HepG2 (cell line): ENCODE measurements at regions not wholly inside any gene's neighbourhood (a gene's known extent, or its start where the extent isn't known, plus 50 kb on each side); places are given as distances from the start of the nearest gene placed in this dataset.

ENCODE experiments used
- ATAC-seq: fragments of 200-7000 bp; cut with Tn5 transposase; 3 replicates; pipeline ENCODE4 v1.9.1; 2020; ENCODE audit warnings: mild to moderate bottlenecking, moderate library complexity
- BruUV-seq: library from RNA; stranded (reverse); fragments of 400-500 nt; replicated peaks from 2 replicates; lab custom pipeline; 2021; lab: Mats Ljungman, UMichigan
- CTCF ChIA-PET: fragments of 300-600 bp; formaldehyde crosslinking; extraction: SDS; loops from one replicate; lab custom pipeline; 2021; ENCODE audit warnings: low total read pairs, inconsistent platforms, low intra/inter-chr PET ratio; lab: Yijun Ruan, JAX
- POLR2A ChIA-PET: fragments of 350-600 bp; sonication (Branson Sonifier 250); formaldehyde crosslinking; loops from one replicate; lab custom pipeline; 2020; ENCODE audit warnings: antibody characterized with exemption, inconsistent platforms; lab: Yijun Ruan, JAX
- DNase-seq: peaks from one replicate; pipeline ENCODE4 v3.0.0-alpha.2; 2015; ENCODE audit warnings: low spot score
- FAIRE-seq: peaks from 3 replicates; lab custom pipeline; 2011; peaks lifted over from hg19 to GRCh38; lab: Jason Lieb, UNC
- H2AFZ ChIP-seq: one replicate; pipeline ENCODE4 v1.6.1; 2011; ENCODE audit warnings: low read length, inconsistent platforms
- H3K27ac ChIP-seq: fragments of 300-600 bp; 3 replicates; pipeline ENCODE4 v1.8.0; 2011; ENCODE audit warnings: mixed run types, mild to moderate bottlenecking, mixed read lengths, low read length, inconsistent platforms; ENCODE audit not compliant: insufficient read depth; ENCODE audit errors: extremely low read length
- H3K27me3 ChIP-seq, 2 experiments: fragments of 200-600 bp in 1 of 2; 2 replicates in 1 of 2; 3 replicates in 1 of 2; pipeline versions ENCODE4 v1.6.0 to v1.8.0; 2011; ENCODE audit warnings: low read length in 2 of 2, mild to moderate bottlenecking in 2 of 2, moderate library complexity in 2 of 2, inconsistent platforms in 1 of 2; ENCODE audit not compliant: insufficient read depth in 2 of 2, control insufficient read depth in 1 of 2
- H3K36me3 ChIP-seq, 2 experiments: fragments of 200-600 bp in 1 of 2; replicated peaks in 1 of 2; 2 replicates in 1 of 2; 3 replicates in 1 of 2; pipeline versions ENCODE4 v1.5.1 to v1.8.0; 2011; ENCODE audit warnings: low read length in 2 of 2, inconsistent platforms in 1 of 2; ENCODE audit not compliant: insufficient read depth in 2 of 2, control insufficient read depth in 1 of 2
- H3K4me1 ChIP-seq: 2 replicates; pipeline ENCODE4 v1.5.1; 2012; ENCODE audit warnings: low read length, inconsistent platforms; ENCODE audit not compliant: insufficient read depth
- H3K4me2 ChIP-seq: 2 replicates; pipeline ENCODE4 v1.6.0; 2011; ENCODE audit warnings: low read depth, low read length, inconsistent platforms
- H3K4me3 ChIP-seq, 3 experiments: fragments of 200-600 bp in 1 of 3; sonication (generic), shearing (Covaris generic) in 1 of 3; replicated peaks in 1 of 3; 2 replicates each; pipeline ENCODE4 v1.5.1; 2011 to 2016; ENCODE audit warnings: low read length in 3 of 3, inconsistent platforms in 2 of 3, low read depth in 2 of 3, mild to moderate bottlenecking in 2 of 3, control low read depth in 1 of 3, mixed read lengths in 1 of 3; ENCODE audit not compliant: insufficient read depth in 1 of 3
- H3K79me2 ChIP-seq: one replicate; pipeline ENCODE4 v1.6.1; 2011; ENCODE audit warnings: low read length, inconsistent platforms; ENCODE audit not compliant: insufficient read depth
- H3K9ac ChIP-seq: 2 replicates; pipeline ENCODE4 v1.6.0; 2011; ENCODE audit warnings: mild to moderate bottlenecking, low read depth, low read length, inconsistent platforms; ENCODE audit not compliant: insufficient read depth
- H3K9me3 ChIP-seq: 2 replicates; pipeline ENCODE4 v1.5.1; 2012; ENCODE audit warnings: mild to moderate bottlenecking, low read length
- H4K20me1 ChIP-seq: 2 replicates; pipeline ENCODE4 v1.6.0; 2011; ENCODE audit warnings: inconsistent platforms, mild to moderate bottlenecking, low read length, moderate library complexity; ENCODE audit not compliant: insufficient read depth
- MIER2 ChIP-seq: IDR thresholded peaks from 2 replicates; pipeline ENCODE4 v1.6.1; 2016; ENCODE audit warnings: missing biosample characterization, missing genetic modification reagents
- MZF1 ChIP-seq: sonication (generic); formaldehyde crosslinking; IDR thresholded peaks from 2 replicates; pipeline ENCODE4 v1.8.1; 2023; ENCODE audit warnings: mild to moderate bottlenecking, missing genetic modification reagents, borderline replicate concordance
- PRDM15 ChIP-seq: sonication (generic); formaldehyde crosslinking; IDR thresholded peaks from 2 replicates; pipeline ENCODE4 v1.4.0; 2020; ENCODE audit warnings: missing genetic modification reagents
- TCF12 ChIP-seq, 2 experiments: fragments of 450-650 bp in 1 of 2; sonication (generic) in 1 of 2; formaldehyde crosslinking in 1 of 2; IDR thresholded peaks; 2 replicates each; pipeline versions ENCODE4 v1.6.1 to v1.8.0; 2017 to 2022; ENCODE audit warnings: antibody characterized with exemption in 1 of 2, mild to moderate bottlenecking in 1 of 2, missing genetic modification reagents in 1 of 2, moderate library complexity in 1 of 2
- ZFX ChIP-seq: sonication (generic); formaldehyde crosslinking; IDR thresholded peaks from 2 replicates; pipeline ENCODE4 v1.4.0; 2020; ENCODE audit warnings: mild to moderate bottlenecking, low read depth, missing genetic modification reagents, moderate library complexity
- ZNF12 ChIP-seq: sonication (generic); formaldehyde crosslinking; IDR thresholded peaks from 2 replicates; pipeline ENCODE4 v1.5.0; 2020; ENCODE audit warnings: missing genetic modification reagents
- ZNF274 ChIP-seq: sonication (generic); formaldehyde crosslinking; IDR thresholded peaks from 2 replicates; pipeline ENCODE4 v1.5.1; 2020; ENCODE audit warnings: mild to moderate bottlenecking, missing genetic modification reagents
- ZNF510 ChIP-seq: sonication (generic); formaldehyde crosslinking; IDR thresholded peaks from 2 replicates; pipeline ENCODE4 v1.4.0; 2020; ENCODE audit warnings: low read depth, mild to moderate bottlenecking, missing genetic modification reagents
- ZNF547 ChIP-seq: sonication (generic); formaldehyde crosslinking; IDR thresholded peaks from 2 replicates; pipeline ENCODE4 v1.5.1; 2020; ENCODE audit warnings: mild to moderate bottlenecking, missing genetic modification reagents
- ZNF687 ChIP-seq: sonication (generic); formaldehyde crosslinking; IDR thresholded peaks from 2 replicates; pipeline ENCODE4 v1.5.1; 2020; ENCODE audit warnings: mild to moderate bottlenecking, missing genetic modification reagents, moderate library complexity
- WGBS: methylation state at CpG from one replicate; pipeline ENCODE4 v1.1.6; 2017; ENCODE audit warnings: low lambda C conversion rate; 5-methylcytosine and 5-hydroxymethylcytosine counted together
- in situ Hi-C: cut with HindIII; loops from 2 replicates; pipeline ENCODE4 v1.10.0; 2017; ENCODE audit warnings: low pct_unique_long_range_greater_than_20kb; ENCODE audit not compliant: extremely low pct_ligation_motif_present
- intact Hi-C: fragments of 100-400 bp; cut with micrococcal nuclease; formaldehyde crosslinking; loops from one replicate; pipeline ENCODE4 v1.10.0; 2022; ENCODE audit not compliant: unreplicated experiment

GRCh38 chr5:30804739-30805505, 388.6 kb upstream of the CDH6 start:
- Histone ChIP-seq H3K27me3 (no peaks in the 10 kb centered on the region), H3K9me3 (no peaks in the 10 kb centered on the region), H3K4me1 (no peaks in the 10 kb centered on the region), H3K27ac (no peak overlapping the region), H3K36me3 (no peaks in the 10 kb centered on the region), H3K79me2 (no peaks in the 10 kb centered on the region), H4K20me1 (no peaks in the 10 kb centered on the region), H3K4me2 (no peak overlapping the region), H2AFZ (no peak overlapping the region), H3K9ac (no peak overlapping the region), H3K4me3 (no peak overlapping the region)
- ChIA-PET POLR2A (no interaction called here), CTCF (no interaction called here)
- no TSS peak for BruUV-seq
- DNase-seq (no peak), FAIRE-seq (no peak)
- intact Hi-C loops (no loop called here), in situ Hi-C loops (no loop called here)
- WGBS = 19% methylated on average over 7 of the region's 7 CpGs
- TF ChIP-seq ZNF12 (CRISPR knock-in tag) (no peak), ZFX (CRISPR knock-in tag) (no peak), ZNF510 (no peak), PRDM15 (CRISPR knock-in tag) (no peak), TCF12 (IDR thresholded peaks at IDR 0.05) (no peak), TCF12 (CRISPR knock-in tag; IDR thresholded peaks at IDR 0.05) (no peak), ZNF547 (CRISPR knock-in tag) (no peak), ZNF274 (CRISPR knock-in tag) (no peak), MZF1 (CRISPR knock-in tag) (no peak), MIER2 (CRISPR knock-in tag) (no peak), ZNF687 (CRISPR knock-in tag) (no peak)
- TF ChIP-seq, all 625 proteins: peak for 0
- no peak for ATAC-seq
